HL-60 (cell line): ENCODE measurements at regions not wholly inside any gene's neighbourhood (a gene's known extent, or its start where the extent isn't known, plus 50 kb on each side); places are given as distances from the start of the nearest gene placed in this dataset.

ENCODE experiments used
- CTCF ChIP-seq: IDR thresholded peaks from one replicate; pipeline ENCODE4 v1.5.1; 2011; ENCODE audit warnings: low read length, control low read depth, inconsistent platforms; ENCODE audit not compliant: insufficient read depth
- GABPA ChIP-seq: IDR thresholded peaks from 2 replicates; pipeline ENCODE4 v1.6.1; 2012; ENCODE audit warnings: low read depth
- POLR2AphosphoS5 ChIP-seq: IDR thresholded peaks from 2 replicates; pipeline ENCODE4 v1.6.1; 2012; ENCODE audit warnings: low read depth
- REST ChIP-seq: IDR thresholded peaks from 2 replicates; pipeline ENCODE4 v1.6.1; 2012; ENCODE audit warnings: low read depth; ENCODE audit not compliant: insufficient replicate concordance
- SPI1 ChIP-seq: IDR thresholded peaks from 2 replicates; pipeline ENCODE4 v1.6.1; 2012; ENCODE audit warnings: low read depth, mild to moderate bottlenecking, borderline replicate concordance

GRCh38 chr10:63681993-63682697, 160.9 kb downstream of the REEP3 start:
- TF ChIP-seq CTCF = no peak
- TF ChIP-seq POLR2AphosphoS5 = no peak
- no peak for TF ChIP-seq REST
- no peak for TF ChIP-seq GABPA
- TF ChIP-seq SPI1 = no peak
